Neural crest cell (in vitro differentiated cells): ENCODE measurements at regions not wholly inside any gene's neighbourhood (a gene's known extent, or its start where the extent isn't known, plus 50 kb on each side); places are given as distances from the start of the nearest gene placed in this dataset.

ENCODE experiments used
- DNase-seq: peaks from one replicate; pipeline ENCODE4 v3.0.0; 2021; ENCODE audit warnings: low read depth, mixed read lengths, low spot score
- H3K27ac Mint-ChIP-seq: one replicate; pipeline ENCODE4 v1.8.0; 2021; ENCODE audit warnings: mild to moderate bottlenecking, mixed read lengths; ENCODE audit not compliant: unreplicated experiment
- H3K27me3 Mint-ChIP-seq: 2 replicates; pipeline ENCODE4 v1.8.0; 2021; ENCODE audit warnings: low read depth, mild to moderate bottlenecking, mixed read lengths
- H3K36me3 Mint-ChIP-seq: 2 replicates; pipeline ENCODE4 v1.8.0; 2021; ENCODE audit warnings: low read depth, mild to moderate bottlenecking, mixed read lengths
- H3K4me1 Mint-ChIP-seq: 2 replicates; pipeline ENCODE4 v1.8.0; 2021; ENCODE audit warnings: mixed read lengths
- H3K4me3 Mint-ChIP-seq: one replicate; pipeline ENCODE4 v1.8.0; 2021; ENCODE audit warnings: mild to moderate bottlenecking, mixed read lengths
- H3K9me3 Mint-ChIP-seq: 2 replicates; pipeline ENCODE4 v1.8.0; 2021; ENCODE audit warnings: mixed read lengths
- TF ChIP-seq, protein P1 (sequence below): fragments of 200-600 bp; sonication (generic); conservative IDR thresholded peaks from 2 replicates; pipeline ENCODE4 v1.5.0; 2021; ENCODE audit warnings: antibody characterized with exemption, mild to moderate bottlenecking

- TF ChIP-seq, protein P1, sequence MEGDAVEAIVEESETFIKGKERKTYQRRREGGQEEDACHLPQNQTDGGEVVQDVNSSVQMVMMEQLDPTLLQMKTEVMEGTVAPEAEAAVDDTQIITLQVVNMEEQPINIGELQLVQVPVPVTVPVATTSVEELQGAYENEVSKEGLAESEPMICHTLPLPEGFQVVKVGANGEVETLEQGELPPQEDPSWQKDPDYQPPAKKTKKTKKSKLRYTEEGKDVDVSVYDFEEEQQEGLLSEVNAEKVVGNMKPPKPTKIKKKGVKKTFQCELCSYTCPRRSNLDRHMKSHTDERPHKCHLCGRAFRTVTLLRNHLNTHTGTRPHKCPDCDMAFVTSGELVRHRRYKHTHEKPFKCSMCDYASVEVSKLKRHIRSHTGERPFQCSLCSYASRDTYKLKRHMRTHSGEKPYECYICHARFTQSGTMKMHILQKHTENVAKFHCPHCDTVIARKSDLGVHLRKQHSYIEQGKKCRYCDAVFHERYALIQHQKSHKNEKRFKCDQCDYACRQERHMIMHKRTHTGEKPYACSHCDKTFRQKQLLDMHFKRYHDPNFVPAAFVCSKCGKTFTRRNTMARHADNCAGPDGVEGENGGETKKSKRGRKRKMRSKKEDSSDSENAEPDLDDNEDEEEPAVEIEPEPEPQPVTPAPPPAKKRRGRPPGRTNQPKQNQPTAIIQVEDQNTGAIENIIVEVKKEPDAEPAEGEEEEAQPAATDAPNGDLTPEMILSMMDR: no peak
- DNase-seq: no peak
- H3K4me1 Mint-ChIP-seq: no peaks in the 10 kb centered on the region
- no peak overlapping the region for H3K4me3 Mint-ChIP-seq
- no peaks in the 10 kb centered on the region for H3K9me3 Mint-ChIP-seq
- no peaks in the 10 kb centered on the region for H3K36me3 Mint-ChIP-seq
- no peak overlapping the region for H3K27ac Mint-ChIP-seq
- H3K27me3 Mint-ChIP-seq: peaks cover 3% of the 10 kb centered on the region
These were observed 124.4 kb upstream of the SDK2 start for GRCh38 chr17:73768691-73769090.

DNA sequence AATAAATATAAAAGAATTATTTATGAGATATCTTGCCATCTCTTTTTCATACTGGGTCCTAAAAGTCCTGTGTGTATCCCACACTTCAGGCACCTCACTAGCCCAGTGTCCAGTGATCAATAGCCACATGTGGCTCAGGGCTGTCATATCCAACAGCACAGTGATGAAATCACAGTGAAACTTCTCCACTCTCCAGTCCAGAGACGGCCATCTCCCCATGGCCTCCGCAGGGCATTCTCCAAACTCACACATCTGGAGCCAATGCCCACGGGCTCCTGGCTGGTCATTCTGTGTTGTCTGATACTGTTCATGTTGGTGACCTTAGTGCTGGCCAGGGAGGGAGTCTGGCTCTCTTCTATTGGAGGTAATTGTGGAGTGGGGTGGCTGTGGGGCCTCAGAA, 125.2 kb upstream of the SDK2 start:
- H3K27me3 Mint-ChIP-seq: peaks cover 3% of the 10 kb centered on the region
- H3K9me3 Mint-ChIP-seq: no peaks in the 10 kb centered on the region

GRCh38 chr17:73770115-73770848, 126.0 kb upstream of the SDK2 start:
- Mint-ChIP-seq H3K4me1 (peaks cover 4% of the 10 kb centered on the region), H3K9me3 (no peaks in the 10 kb centered on the region), H3K4me3 (no peak overlapping the region), H3K27ac (no peak overlapping the region), H3K36me3 (no peaks in the 10 kb centered on the region), H3K27me3 (peaks cover 3% of the 10 kb centered on the region)
- no peak for DNase-seq
- TF ChIP-seq, protein P1: no peak

More for the DNA sequence above, 125.2 kb upstream of the SDK2 start:
- Mint-ChIP-seq H3K27ac (peak overlapping the region; percentile 47), H3K4me3 (no peak overlapping the region), H3K4me1 (peaks cover 1% of the 10 kb centered on the region), H3K36me3 (no peaks in the 10 kb centered on the region)
- no peak for DNase-seq
- TF ChIP-seq, protein P1: no peak

DNA sequence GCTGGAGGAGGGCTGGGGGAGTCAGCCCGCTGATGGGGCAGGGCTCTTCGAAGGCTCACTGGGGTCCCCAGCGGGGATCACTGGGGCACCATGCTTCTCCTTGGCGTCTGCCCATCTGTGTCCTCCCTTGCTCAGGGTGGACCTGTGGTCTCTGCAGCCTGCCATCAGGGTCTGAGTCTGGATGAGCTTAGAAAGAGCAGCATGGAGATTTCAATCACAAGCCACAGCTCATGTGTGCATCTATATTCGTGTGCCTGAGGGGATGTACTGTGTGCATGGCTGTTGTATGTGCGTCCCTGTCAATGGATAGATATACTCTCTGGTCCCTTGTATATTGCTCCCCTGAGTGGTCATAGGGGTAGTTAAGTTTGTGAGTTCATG, 126.6 kb upstream of the SDK2 start:
- H3K27ac Mint-ChIP-seq: no peak overlapping the region
- no peak for DNase-seq
- no peak overlapping the region for H3K4me3 Mint-ChIP-seq
- peaks cover 4% of the 10 kb centered on the region for H3K4me1 Mint-ChIP-seq
- H3K36me3 Mint-ChIP-seq: no peaks in the 10 kb centered on the region
- peaks cover 3% of the 10 kb centered on the region for H3K27me3 Mint-ChIP-seq
- H3K9me3 Mint-ChIP-seq: no peaks in the 10 kb centered on the region
- TF ChIP-seq, protein P1: no peak

GRCh38 chr17:73772107-73772705, 128.0 kb upstream of the SDK2 start:
- Mint-ChIP-seq H3K27me3 (peaks cover 3% of the 10 kb centered on the region), H3K4me1 (peaks cover 4% of the 10 kb centered on the region), H3K36me3 (no peaks in the 10 kb centered on the region), H3K9me3 (no peaks in the 10 kb centered on the region), H3K27ac (no peak overlapping the region), H3K4me3 (no peak overlapping the region)
- TF ChIP-seq, protein P1: no peak
- DNase-seq: no peak
